K562 (cell line): ENCODE measurements at regions not wholly inside any gene's neighbourhood (a gene's known extent, or its start where the extent isn't known, plus 50 kb on each side); places are given as distances from the start of the nearest gene placed in this dataset.

Experiments
- CTCF ChIP-seq, 3 experiments: IDR thresholded peaks in 2 of 3; conservative IDR thresholded peaks in 1 of 3; 2 replicates each; pipeline ENCODE4 v1.5.1; 2011 to 2012; ENCODE audit warnings: low read length in 3 of 3, mild to moderate bottlenecking in 3 of 3, control low read depth in 2 of 3, improper control_type of control experiment in 1 of 3, inconsistent platforms in 1 of 3, low read depth in 1 of 3, mixed read lengths in 1 of 3, moderate library complexity in 1 of 3; ENCODE audit not compliant: insufficient read depth in 2 of 3
- ESRRA ChIP-seq: fragments of 450-650 bp; IDR thresholded peaks from 2 replicates; pipeline ENCODE4 v1.6.1; 2014; ENCODE audit warnings: low read depth, mild to moderate bottlenecking, moderate library complexity, borderline replicate concordance
- HMG20A ChIP-seq: fragments of 450-650 bp; formaldehyde crosslinking; conservative IDR thresholded peaks from 2 replicates; pipeline ENCODE4 v1.4.0; 2020; ENCODE audit warnings: mild to moderate bottlenecking, mixed read lengths
- HNRNPL ChIP-seq: fragments of 200-400 bp; formaldehyde crosslinking; IDR thresholded peaks from 2 replicates; pipeline ENCODE4 v1.6.1; 2017; ENCODE audit warnings: low read depth, mild to moderate bottlenecking, low read length
- POLR2G ChIP-seq: fragments of 200-400 bp; formaldehyde crosslinking; IDR thresholded peaks from 2 replicates; pipeline ENCODE4 v1.6.1; 2017; ENCODE audit warnings: low read depth, mild to moderate bottlenecking, antibody characterized with exemption, low read length, moderate library complexity
- RFX5 ChIP-seq: IDR thresholded peaks from 2 replicates; pipeline ENCODE4 v1.6.1; 2011; ENCODE audit warnings: low read depth, mild to moderate bottlenecking, improper control_type of control experiment, low read length
- SFPQ ChIP-seq: fragments of 200-400 bp; formaldehyde crosslinking; IDR thresholded peaks from 2 replicates; pipeline ENCODE4 v1.6.1; 2017; ENCODE audit warnings: mild to moderate bottlenecking, low read depth, low read length, moderate library complexity
- SMC3 ChIP-seq: conservative IDR thresholded peaks from 2 replicates; pipeline ENCODE4 v1.6.1; 2011; ENCODE audit warnings: low read depth, low read length, improper control_type of control experiment; ENCODE audit not compliant: insufficient read depth
- UBTF ChIP-seq, 2 experiments: IDR thresholded peaks; 2 replicates each; pipeline ENCODE4 v1.6.1; 2012; ENCODE audit warnings: improper control_type of control experiment in 2 of 2, low read depth in 2 of 2, low read length in 2 of 2, borderline replicate concordance in 1 of 2
- ZZZ3 ChIP-seq: fragments of 450-650 bp; IDR thresholded peaks from 2 replicates; pipeline ENCODE4 v1.6.1; 2016; ENCODE audit warnings: antibody characterized with exemption, mild to moderate bottlenecking, moderate library complexity

GRCh38 chr21:16650714-16651366 lies 862.0 kb upstream of the CXADR start:
- TF ChIP-seq CTCF (IDR thresholded peaks at IDR 0.05 in 2 of 3, conservative IDR thresholded peaks at IDR 0.05 in 1 of 3; ENCODE audit: insufficient read depth in 2 of 3, low read depth in 1 of 3, low read length in 3 of 3) (no peak), UBTF (IDR thresholded peaks at IDR 0.05; ENCODE audit: borderline replicate concordance in 1 of 2, low read depth in 2 of 2, low read length in 2 of 2) (no peak), ESRRA (no peak), RFX5 (no peak), SMC3 (no peak), HMG20A (CRISPR knock-in tag) (no peak), POLR2G (no peak), HNRNPL (no peak), SFPQ (no peak), ZZZ3 (no peak)
